SK-N-SH treated with all-trans-retinoic acid at 6 μM for 48 hours (cell line): ENCODE measurements at regions not wholly inside any gene's neighbourhood (a gene's known extent, or its start where the extent isn't known, plus 50 kb on each side); places are given as distances from the start of the nearest gene placed in this dataset.
"Not testable (repeated sequence)": the region's sequence is repeated elsewhere in the genome, so short reads cannot be mapped to it uniquely, and the experiment has no call there.

Experiments
- ATAC-seq: fragments of 200-7000 bp; cut with Tn5 transposase; 3 replicates; pipeline ENCODE4 v1.9.1; 2020; ENCODE audit warnings: mild to moderate bottlenecking, moderate library complexity
- ARNTL ChIP-seq: fragments of 450-650 bp; formaldehyde crosslinking; IDR thresholded peaks from 2 replicates; pipeline ENCODE4 v1.5.0; 2020; ENCODE audit warnings: low read depth, mild to moderate bottlenecking, moderate library complexity, borderline replicate concordance
- BACH2 ChIP-seq: fragments of 250-450 bp; sonication (Bioruptor Pico); IDR thresholded peaks from 2 replicates; pipeline ENCODE4 v1.9.0; 2021; ENCODE audit warnings: mild to moderate bottlenecking, borderline replicate concordance
- CSRNP3 ChIP-seq: fragments of 250-450 bp; sonication (Bioruptor Pico); IDR thresholded peaks from 2 replicates; pipeline ENCODE4 v1.5.1; 2021; ENCODE audit warnings: mild to moderate bottlenecking, moderate library complexity
- ESRRG ChIP-seq: fragments of 250-450 bp; sonication (Bioruptor Pico); IDR thresholded peaks from 2 replicates; pipeline ENCODE4 v1.6.1; 2021; ENCODE audit warnings: mild to moderate bottlenecking
- GLIS3 ChIP-seq: fragments of 250-450 bp; sonication (Bioruptor Pico); IDR thresholded peaks from 2 replicates; pipeline ENCODE4 v1.5.0; 2020; ENCODE audit warnings: mild to moderate bottlenecking, moderate library complexity
- ISL1 ChIP-seq: fragments of 250-450 bp; sonication (Bioruptor Pico); IDR thresholded peaks from 2 replicates; pipeline ENCODE4 v2.1.2; 2022; ENCODE audit warnings: mild to moderate bottlenecking, moderate library complexity
- PPARA ChIP-seq: fragments of 250-450 bp; sonication (Bioruptor Pico); IDR thresholded peaks from 2 replicates; pipeline ENCODE4 v1.5.0; 2020; ENCODE audit warnings: mild to moderate bottlenecking, borderline replicate concordance
- RARB ChIP-seq: fragments of 250-450 bp; sonication (Bioruptor Pico); IDR thresholded peaks from 2 replicates; pipeline ENCODE4 v1.8.0; 2021; ENCODE audit warnings: mild to moderate bottlenecking, moderate library complexity
- SNAI2 ChIP-seq: fragments of 250-450 bp; sonication (Bioruptor Pico); IDR thresholded peaks from 2 replicates; pipeline ENCODE4 v1.5.0; 2020; ENCODE audit warnings: mild to moderate bottlenecking, moderate library complexity
- TCF4 ChIP-seq: fragments of 250-450 bp; sonication (Bioruptor Pico); IDR thresholded peaks from 2 replicates; pipeline ENCODE4 v1.8.0; 2021; ENCODE audit warnings: mild to moderate bottlenecking, moderate library complexity, borderline replicate concordance
- TOX ChIP-seq: fragments of 250-450 bp; sonication (Bioruptor Pico); IDR thresholded peaks from 2 replicates; pipeline ENCODE4 v1.8.0; 2021; ENCODE audit warnings: mild to moderate bottlenecking, moderate library complexity, borderline replicate concordance
- TSHZ2 ChIP-seq: fragments of 250-450 bp; sonication (Bioruptor Pico); IDR thresholded peaks from 2 replicates; pipeline ENCODE4 v1.5.0; 2020; ENCODE audit warnings: mild to moderate bottlenecking, moderate library complexity
- ZC3H10 ChIP-seq: fragments of 250-450 bp; sonication (Bioruptor Pico); IDR thresholded peaks from 2 replicates; pipeline ENCODE4 v1.5.1; 2021; ENCODE audit warnings: mild to moderate bottlenecking, moderate library complexity
- ZFP3 ChIP-seq: fragments of 250-450 bp; sonication (Bioruptor Pico); IDR thresholded peaks from 2 replicates; pipeline ENCODE4 v1.5.0; 2020; ENCODE audit warnings: mild to moderate bottlenecking, moderate library complexity
- ZFP30 ChIP-seq: fragments of 450-650 bp; formaldehyde crosslinking; IDR thresholded peaks from 2 replicates; pipeline ENCODE4 v1.5.0; 2022; ENCODE audit warnings: mild to moderate bottlenecking, moderate library complexity
- ZNF565 ChIP-seq: fragments of 450-650 bp; formaldehyde crosslinking; conservative IDR thresholded peaks from 2 replicates; pipeline ENCODE4 v1.5.0; 2020; ENCODE audit warnings: low read depth, mild to moderate bottlenecking, moderate library complexity
- ZNF70 ChIP-seq: fragments of 450-650 bp; formaldehyde crosslinking; IDR thresholded peaks from 2 replicates; pipeline ENCODE4 v1.5.0; 2020; ENCODE audit warnings: mild to moderate bottlenecking, moderate library complexity
- ZNF8 ChIP-seq: fragments of 450-650 bp; formaldehyde crosslinking; IDR thresholded peaks from 2 replicates; pipeline ENCODE4 v1.5.0; 2020; ENCODE audit warnings: mild to moderate bottlenecking, moderate library complexity
- TF ChIP-seq, protein P1 (sequence below): fragments of 250-450 bp; sonication (Bioruptor Pico); IDR thresholded peaks from 2 replicates; pipeline ENCODE4 v1.8.0; 2021; ENCODE audit warnings: low read depth, mild to moderate bottlenecking, moderate library complexity, borderline replicate concordance
- TF ChIP-seq, protein P2 (sequence below): fragments of 250-450 bp; sonication (Bioruptor Pico); IDR thresholded peaks from 2 replicates; pipeline ENCODE4 v1.8.0; 2020; ENCODE audit warnings: mild to moderate bottlenecking, moderate library complexity, borderline replicate concordance
- TF ChIP-seq, protein P3 (sequence below): fragments of 250-450 bp; sonication (Bioruptor Pico); IDR thresholded peaks from 2 replicates; pipeline ENCODE4 v1.5.1; 2020; ENCODE audit warnings: low read depth, mild to moderate bottlenecking, moderate library complexity

GRCh38 chr1:95889400-95889799 is 655.4 kb downstream of the RWDD3 start (continued):
- TF ChIP-seq ZNF8 (CRISPR knock-in tag) (no peak), ARNTL (CRISPR knock-in tag) (no peak), RARB (CRISPR knock-in tag) (no peak), SNAI2 (CRISPR knock-in tag) (no peak), PPARA (no peak), TOX (CRISPR knock-in tag) (no peak), TCF4 (CRISPR knock-in tag) (no peak)

DNA sequence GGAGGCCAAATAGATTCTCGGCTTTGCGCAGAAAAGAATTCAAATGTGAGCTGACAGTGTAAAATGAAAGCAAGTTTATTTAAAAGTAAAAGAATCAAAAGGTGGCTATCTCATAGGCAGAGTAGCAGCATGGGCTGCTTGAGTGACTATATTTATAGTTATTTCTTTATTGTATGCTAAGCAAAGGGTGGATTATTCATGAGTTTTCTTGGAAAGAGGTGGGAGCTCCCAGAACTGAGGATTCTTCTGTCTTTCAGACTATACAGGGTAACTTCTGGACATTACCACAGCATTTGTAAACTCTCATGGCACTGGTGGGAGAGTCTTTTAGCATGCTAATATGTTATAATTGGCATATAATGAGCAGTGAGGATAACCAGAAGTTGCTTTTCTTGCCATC is 659.9 kb downstream of the RWDD3 start:
- TF ChIP-seq TCF4 (CRISPR knock-in tag) (no peak), SNAI2 (CRISPR knock-in tag) (no peak), ZFP3 (CRISPR knock-in tag) (no peak), ZNF565 (CRISPR knock-in tag) (no peak), ZFP30 (CRISPR knock-in tag) (no peak), ZNF8 (CRISPR knock-in tag) (no peak), ZC3H10 (CRISPR knock-in tag) (no peak), PPARA (no peak), RARB (CRISPR knock-in tag) (no peak), ZNF70 (no peak)
- TF ChIP-seq, protein P1, sequence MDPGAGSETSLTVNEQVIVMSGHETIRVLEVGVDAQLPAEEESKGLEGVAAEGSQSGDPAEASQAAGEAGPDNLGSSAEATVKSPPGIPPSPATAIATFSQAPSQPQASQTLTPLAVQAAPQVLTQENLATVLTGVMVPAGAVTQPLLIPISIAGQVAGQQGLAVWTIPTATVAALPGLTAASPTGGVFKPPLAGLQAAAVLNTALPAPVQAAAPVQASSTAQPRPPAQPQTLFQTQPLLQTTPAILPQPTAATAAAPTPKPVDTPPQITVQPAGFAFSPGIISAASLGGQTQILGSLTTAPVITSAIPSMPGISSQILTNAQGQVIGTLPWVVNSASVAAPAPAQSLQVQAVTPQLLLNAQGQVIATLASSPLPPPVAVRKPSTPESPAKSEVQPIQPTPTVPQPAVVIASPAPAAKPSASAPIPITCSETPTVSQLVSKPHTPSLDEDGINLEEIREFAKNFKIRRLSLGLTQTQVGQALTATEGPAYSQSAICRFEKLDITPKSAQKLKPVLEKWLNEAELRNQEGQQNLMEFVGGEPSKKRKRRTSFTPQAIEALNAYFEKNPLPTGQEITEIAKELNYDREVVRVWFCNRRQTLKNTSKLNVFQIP (CRISPR knock-in tag): no peak
- TF ChIP-seq, protein P2, sequence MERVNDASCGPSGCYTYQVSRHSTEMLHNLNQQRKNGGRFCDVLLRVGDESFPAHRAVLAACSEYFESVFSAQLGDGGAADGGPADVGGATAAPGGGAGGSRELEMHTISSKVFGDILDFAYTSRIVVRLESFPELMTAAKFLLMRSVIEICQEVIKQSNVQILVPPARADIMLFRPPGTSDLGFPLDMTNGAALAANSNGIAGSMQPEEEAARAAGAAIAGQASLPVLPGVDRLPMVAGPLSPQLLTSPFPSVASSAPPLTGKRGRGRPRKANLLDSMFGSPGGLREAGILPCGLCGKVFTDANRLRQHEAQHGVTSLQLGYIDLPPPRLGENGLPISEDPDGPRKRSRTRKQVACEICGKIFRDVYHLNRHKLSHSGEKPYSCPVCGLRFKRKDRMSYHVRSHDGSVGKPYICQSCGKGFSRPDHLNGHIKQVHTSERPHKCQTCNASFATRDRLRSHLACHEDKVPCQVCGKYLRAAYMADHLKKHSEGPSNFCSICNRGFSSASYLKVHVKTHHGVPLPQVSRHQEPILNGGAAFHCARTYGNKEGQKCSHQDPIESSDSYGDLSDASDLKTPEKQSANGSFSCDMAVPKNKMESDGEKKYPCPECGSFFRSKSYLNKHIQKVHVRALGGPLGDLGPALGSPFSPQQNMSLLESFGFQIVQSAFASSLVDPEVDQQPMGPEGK (CRISPR knock-in tag): no peak
- TF ChIP-seq, protein P3, sequence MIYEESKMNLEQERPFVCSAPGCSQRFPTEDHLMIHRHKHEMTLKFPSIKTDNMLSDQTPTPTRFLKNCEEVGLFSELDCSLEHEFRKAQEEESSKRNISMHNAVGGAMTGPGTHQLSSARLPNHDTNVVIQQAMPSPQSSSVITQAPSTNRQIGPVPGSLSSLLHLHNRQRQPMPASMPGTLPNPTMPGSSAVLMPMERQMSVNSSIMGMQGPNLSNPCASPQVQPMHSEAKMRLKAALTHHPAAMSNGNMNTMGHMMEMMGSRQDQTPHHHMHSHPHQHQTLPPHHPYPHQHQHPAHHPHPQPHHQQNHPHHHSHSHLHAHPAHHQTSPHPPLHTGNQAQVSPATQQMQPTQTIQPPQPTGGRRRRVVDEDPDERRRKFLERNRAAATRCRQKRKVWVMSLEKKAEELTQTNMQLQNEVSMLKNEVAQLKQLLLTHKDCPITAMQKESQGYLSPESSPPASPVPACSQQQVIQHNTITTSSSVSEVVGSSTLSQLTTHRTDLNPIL (CRISPR knock-in tag): no peak
- ATAC-seq: no peak

DNA sequence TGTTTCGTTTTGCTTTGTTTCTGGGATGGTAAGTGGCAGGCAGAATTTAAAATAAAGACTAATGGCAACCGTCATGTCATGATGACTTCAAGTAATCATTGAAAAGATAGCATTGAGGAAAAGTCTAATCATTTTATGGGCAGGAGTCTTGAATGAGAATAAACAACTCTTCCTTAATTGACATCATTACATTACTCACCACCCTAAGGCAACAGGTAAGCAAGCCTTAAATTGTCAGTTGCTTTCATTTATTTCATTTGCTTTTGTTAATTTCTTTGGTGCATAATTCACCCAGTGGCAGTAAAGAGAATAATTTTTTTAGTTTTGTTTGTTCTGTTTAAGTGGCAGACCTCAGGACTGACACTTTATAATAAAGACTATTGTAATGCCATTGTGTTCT is 669.0 kb downstream of the RWDD3 start:
- no peak for TF ChIP-seq ESRRG (CRISPR knock-in tag)
- TF ChIP-seq, protein P3 (CRISPR knock-in tag): no peak
- TF ChIP-seq BACH2: no peak
- no peak for ATAC-seq

DNA sequence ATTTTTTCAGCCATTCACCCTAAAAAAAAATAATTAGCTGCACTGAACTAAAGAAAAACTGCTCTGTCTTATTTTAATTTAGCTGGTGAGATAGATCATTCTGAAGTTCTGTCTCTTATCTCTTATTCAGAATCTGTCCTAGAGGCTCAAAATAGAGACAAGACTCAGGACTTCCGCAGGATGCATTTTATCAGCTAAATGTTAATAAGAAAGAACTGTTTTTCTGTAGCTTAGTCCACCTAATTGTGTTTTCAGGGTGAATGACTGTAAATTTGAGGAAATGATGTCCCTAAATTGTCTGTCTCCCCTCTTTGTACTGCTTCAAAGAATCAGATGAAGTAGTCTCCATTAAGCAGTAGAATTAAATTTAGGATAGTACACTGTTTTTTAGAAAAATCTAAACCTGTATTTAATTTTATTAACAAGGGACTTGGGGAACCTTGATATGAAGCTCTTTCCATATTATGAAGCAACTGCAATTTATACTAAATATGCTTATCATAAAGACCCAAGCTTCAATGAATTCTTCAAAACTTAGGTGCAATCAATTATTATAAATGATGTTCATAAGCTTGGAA is 671.9 kb downstream of the RWDD3 start:
- ATAC-seq: no peak
- TF ChIP-seq, protein P2 (CRISPR knock-in tag): no peak
- TF ChIP-seq ZNF70 (no peak), ISL1 (peak; percentile 26; the same call in 1 of the 2 replicates), TSHZ2 (peak; percentile 72; the same call in 1 of the 2 replicates), GLIS3 (peak; percentile 35; the same call in 1 of the 2 replicates), CSRNP3 (CRISPR knock-in tag) (peak; percentile 73; the same call in 1 of the 2 replicates), TCF4 (CRISPR knock-in tag) (peak; percentile 92)
- TF ChIP-seq, all 23 proteins: peak for 5

DNA sequence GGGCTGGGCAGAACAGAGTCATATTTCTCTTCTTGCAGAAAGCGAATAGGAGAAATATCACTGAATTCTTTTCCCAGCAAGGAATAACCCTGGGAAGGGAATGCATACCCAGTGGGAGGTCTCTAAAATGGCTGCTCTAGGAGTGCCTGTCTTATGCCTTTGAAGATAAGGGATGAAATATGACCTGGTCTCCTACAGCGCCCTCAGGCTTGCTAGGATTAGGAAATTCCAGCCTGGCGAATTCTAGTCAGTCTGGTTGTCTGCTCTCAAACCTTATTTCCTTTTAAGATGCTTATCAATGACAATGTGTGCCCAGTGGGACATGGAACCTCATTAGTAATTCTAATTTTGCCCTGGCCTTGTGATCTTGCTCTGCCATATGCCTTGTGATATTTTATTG is 677.7 kb downstream of the RWDD3 start:
- ATAC-seq: not testable (repeated sequence)
